Activated B cell treated with CpG ODN at 0.5 μM for 24 hours (primary cell): ENCODE measurements at regions not wholly inside any gene's neighbourhood (a gene's known extent, or its start where the extent isn't known, plus 50 kb on each side); places are given as distances from the start of the nearest gene placed in this dataset.

Source experiments
- ATAC-seq: fragments of 200-7000 bp; cut with Tn5 transposase; one replicate; pipeline ENCODE4 v1.10.0; 2021; ENCODE audit warnings: low read depth, mild to moderate bottlenecking, moderate library complexity
- CTCF ChIA-PET: fragments of 350-600 bp; sonication (Branson Sonifier 250); formaldehyde crosslinking; loops from one replicate; lab custom pipeline; 2021; ENCODE audit warnings: antibody characterized with exemption; lab: Charles Lee
- POLR2A ChIA-PET: fragments of 350-600 bp; sonication (Branson Sonifier 250); formaldehyde crosslinking; loops from one replicate; lab custom pipeline; 2021; ENCODE audit warnings: antibody characterized with exemption; lab: Charles Lee
- DNase-seq: peaks from one replicate; pipeline ENCODE4 v3.0.0; 2022
- H3K27ac Mint-ChIP-seq: one replicate; pipeline ENCODE4 v1.8.0; 2020; ENCODE audit warnings: mixed read lengths
- H3K27me3 Mint-ChIP-seq: one replicate; pipeline ENCODE4 v1.8.0; 2021; ENCODE audit warnings: mixed read lengths
- H3K36me3 Mint-ChIP-seq: one replicate; pipeline ENCODE4 v1.8.0; 2021; ENCODE audit warnings: low read depth, mixed read lengths
- H3K4me1 Mint-ChIP-seq: one replicate; pipeline ENCODE4 v1.8.0; 2021; ENCODE audit warnings: mixed read lengths
- H3K4me3 Mint-ChIP-seq: one replicate; pipeline ENCODE4 v1.8.0; 2020; ENCODE audit warnings: mild to moderate bottlenecking, mixed read lengths
- H3K9me3 Mint-ChIP-seq: one replicate; pipeline ENCODE4 v1.8.0; 2020; ENCODE audit warnings: mixed read lengths
- CTCF ChIP-seq: fragments of 200-600 bp; IDR thresholded peaks from one replicate; pipeline ENCODE4 v1.8.0; 2022; ENCODE audit warnings: antibody characterized with exemption, mild to moderate bottlenecking
- intact Hi-C: fragments of 100-400 bp; cut with micrococcal nuclease; formaldehyde crosslinking; loops from one replicate; pipeline ENCODE4 v1.15.1; 2024

- CTCF ChIA-PET = no interaction called here
Observed at GRCh38 chr13:74647211-74647610, 513.0 kb upstream of the KLF12 start.

GRCh38 chr13:74646091-74646490 is 511.9 kb upstream of the KLF12 start:
- ChIA-PET CTCF (no interaction called here), POLR2A (no interaction called here)
- Mint-ChIP-seq H3K27me3 (no peaks in the 10 kb centered on the region), H3K36me3 (no peaks in the 10 kb centered on the region), H3K4me1 (no peaks in the 10 kb centered on the region), H3K27ac (no peak overlapping the region), H3K4me3 (no peak overlapping the region), H3K9me3 (no peaks in the 10 kb centered on the region)
- no peak for ATAC-seq
- no peak for DNase-seq
- no peak for TF ChIP-seq CTCF
- intact Hi-C loops = no loop called here

More at GRCh38 chr13:74647211-74647610, 513.0 kb upstream of the KLF12 start:
- no peak for ATAC-seq
- no peak overlapping the region for H3K27ac Mint-ChIP-seq
- no peak overlapping the region for H3K4me3 Mint-ChIP-seq
- no peaks in the 10 kb centered on the region for H3K27me3 Mint-ChIP-seq
- POLR2A ChIA-PET = no interaction called here
- DNase-seq = no peak
- no peak for TF ChIP-seq CTCF
- intact Hi-C loops = no loop called here
- H3K9me3 Mint-ChIP-seq = no peaks in the 10 kb centered on the region
- no peaks in the 10 kb centered on the region for H3K36me3 Mint-ChIP-seq
- no peaks in the 10 kb centered on the region for H3K4me1 Mint-ChIP-seq

GRCh38 chr13:74645586-74645985 is 511.4 kb upstream of the KLF12 start:
- no peaks in the 10 kb centered on the region for H3K27me3 Mint-ChIP-seq
- no peaks in the 10 kb centered on the region for H3K4me1 Mint-ChIP-seq
- ATAC-seq (no peak), DNase-seq (no peak)
- intact Hi-C loops = no loop called here
- TF ChIP-seq CTCF = no peak
- H3K4me3 Mint-ChIP-seq = no peak overlapping the region
- H3K9me3 Mint-ChIP-seq = no peaks in the 10 kb centered on the region
- POLR2A ChIA-PET = no interaction called here
- H3K27ac Mint-ChIP-seq = no peak overlapping the region
- CTCF ChIA-PET = no interaction called here
- no peaks in the 10 kb centered on the region for H3K36me3 Mint-ChIP-seq

GRCh38 chr13:74644229-74644628 is 510.0 kb upstream of the KLF12 start:
- H3K36me3 Mint-ChIP-seq = no peaks in the 10 kb centered on the region
- no peaks in the 10 kb centered on the region for H3K4me1 Mint-ChIP-seq
- TF ChIP-seq CTCF = no peak
- DNase-seq (no peak), ATAC-seq (no peak)
- H3K27me3 Mint-ChIP-seq = no peaks in the 10 kb centered on the region
- H3K4me3 Mint-ChIP-seq = no peak overlapping the region
- CTCF ChIA-PET = no interaction called here
- POLR2A ChIA-PET = no interaction called here
- intact Hi-C loops = no loop called here
- no peaks in the 10 kb centered on the region for H3K9me3 Mint-ChIP-seq
- no peak overlapping the region for H3K27ac Mint-ChIP-seq

- no peaks in the 10 kb centered on the region for H3K27me3 Mint-ChIP-seq
- DNase-seq (no peak), ATAC-seq (no peak)
- POLR2A ChIA-PET = no interaction called here
- no peaks in the 10 kb centered on the region for H3K9me3 Mint-ChIP-seq
- no peak overlapping the region for H3K4me3 Mint-ChIP-seq
- intact Hi-C loops = no loop called here
- CTCF ChIA-PET = no interaction called here
- H3K36me3 Mint-ChIP-seq = no peaks in the 10 kb centered on the region
- H3K27ac Mint-ChIP-seq = no peak overlapping the region
- no peak for TF ChIP-seq CTCF
- no peaks in the 10 kb centered on the region for H3K4me1 Mint-ChIP-seq
Observed at GRCh38 chr13:74641586-74641985, 507.4 kb upstream of the KLF12 start.
